HL-60 (cell line): ENCODE measurements at regions not wholly inside any gene's neighbourhood (a gene's known extent, or its start where the extent isn't known, plus 50 kb on each side); places are given as distances from the start of the nearest gene placed in this dataset.

Source experiments
- GABPA ChIP-seq: IDR thresholded peaks from 2 replicates; pipeline ENCODE4 v1.6.1; 2012; ENCODE audit warnings: low read depth
- POLR2AphosphoS5 ChIP-seq: IDR thresholded peaks from 2 replicates; pipeline ENCODE4 v1.6.1; 2012; ENCODE audit warnings: low read depth
- TF ChIP-seq, protein P1 (sequence below): IDR thresholded peaks from one replicate; pipeline ENCODE4 v1.5.1; 2011; ENCODE audit warnings: low read length, control low read depth, inconsistent platforms; ENCODE audit not compliant: insufficient read depth

DNA sequence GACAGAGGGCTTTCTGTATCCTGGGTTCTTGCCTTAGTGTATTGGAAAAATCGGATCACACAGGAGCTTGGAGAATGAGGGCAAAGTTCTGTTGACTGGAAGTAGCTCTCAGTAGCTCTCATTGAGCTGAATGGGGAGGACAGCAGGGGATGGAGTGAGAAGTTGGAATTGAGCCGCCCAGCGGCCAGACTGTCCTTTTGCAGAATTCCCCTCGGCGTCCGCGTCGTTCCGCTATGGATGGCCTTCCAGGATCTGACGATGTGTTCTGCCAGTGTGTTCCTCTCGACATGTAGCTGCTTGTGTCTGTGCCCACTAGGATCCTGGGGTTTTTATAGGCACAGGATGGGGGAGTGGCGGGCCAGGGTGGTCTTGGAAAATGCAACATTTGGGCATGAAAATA, 351.8 kb upstream of the SEMA3A start:
- TF ChIP-seq, protein P1, sequence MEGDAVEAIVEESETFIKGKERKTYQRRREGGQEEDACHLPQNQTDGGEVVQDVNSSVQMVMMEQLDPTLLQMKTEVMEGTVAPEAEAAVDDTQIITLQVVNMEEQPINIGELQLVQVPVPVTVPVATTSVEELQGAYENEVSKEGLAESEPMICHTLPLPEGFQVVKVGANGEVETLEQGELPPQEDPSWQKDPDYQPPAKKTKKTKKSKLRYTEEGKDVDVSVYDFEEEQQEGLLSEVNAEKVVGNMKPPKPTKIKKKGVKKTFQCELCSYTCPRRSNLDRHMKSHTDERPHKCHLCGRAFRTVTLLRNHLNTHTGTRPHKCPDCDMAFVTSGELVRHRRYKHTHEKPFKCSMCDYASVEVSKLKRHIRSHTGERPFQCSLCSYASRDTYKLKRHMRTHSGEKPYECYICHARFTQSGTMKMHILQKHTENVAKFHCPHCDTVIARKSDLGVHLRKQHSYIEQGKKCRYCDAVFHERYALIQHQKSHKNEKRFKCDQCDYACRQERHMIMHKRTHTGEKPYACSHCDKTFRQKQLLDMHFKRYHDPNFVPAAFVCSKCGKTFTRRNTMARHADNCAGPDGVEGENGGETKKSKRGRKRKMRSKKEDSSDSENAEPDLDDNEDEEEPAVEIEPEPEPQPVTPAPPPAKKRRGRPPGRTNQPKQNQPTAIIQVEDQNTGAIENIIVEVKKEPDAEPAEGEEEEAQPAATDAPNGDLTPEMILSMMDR = no peak
- no peak for TF ChIP-seq GABPA
- no peak for TF ChIP-seq POLR2AphosphoS5
